HEK293 (cell line): ENCODE measurements at regions not wholly inside any gene's neighbourhood (a gene's known extent, or its start where the extent isn't known, plus 50 kb on each side); places are given as distances from the start of the nearest gene placed in this dataset.

Experiments
- CTCF ChIA-PET: fragments of 350-600 bp; formaldehyde crosslinking; extraction: SDS; loops from one replicate; lab custom pipeline; 2021; ENCODE audit warnings: antibody characterized with exemption; lab: Yijun Ruan, JAX
- POLR2A ChIA-PET: fragments of 300-600 bp; formaldehyde crosslinking; extraction: SDS; loops from one replicate; lab custom pipeline; 2020; ENCODE audit warnings: antibody characterized with exemption, inconsistent platforms; lab: Yijun Ruan, JAX
- H3K27ac ChIP-seq: fragments of 200-500 bp; sonication (Bioruptor generic); 2 replicates; pipeline ENCODE4 v1.5.1; 2014; ENCODE audit warnings: low read depth, low read length, control low read depth, inconsistent platforms; ENCODE audit errors: extremely low read depth
- H3K36me3 ChIP-seq, 2 experiments: fragments of 200-500 bp in 1 of 2; sonication (Bioruptor generic) in 1 of 2; 1 replicate in 1 of 2; 2 replicates in 1 of 2; pipeline ENCODE4 v1.5.1; 2014 to 2017; ENCODE audit warnings: inconsistent platforms in 2 of 2, low read length in 2 of 2; ENCODE audit not compliant: control insufficient read depth in 2 of 2, insufficient read depth in 1 of 2
- H3K4me1 ChIP-seq: fragments of 200-500 bp; sonication (Bioruptor generic); 2 replicates; pipeline ENCODE4 v1.5.1; 2014; ENCODE audit warnings: mild to moderate bottlenecking, low read length, inconsistent platforms; ENCODE audit not compliant: control insufficient read depth, insufficient read depth
- H3K4me3 ChIP-seq: 2 replicates; pipeline ENCODE4 v1.5.1; 2011; ENCODE audit warnings: low read depth, mild to moderate bottlenecking, control low read depth, low read length, moderate library complexity
- H3K9me3 ChIP-seq: fragments of 200-500 bp; sonication (Bioruptor generic); 2 replicates; pipeline ENCODE4 v1.5.1; 2014; ENCODE audit warnings: low read depth, low read length, inconsistent platforms; ENCODE audit not compliant: control insufficient read depth, insufficient read depth
- HOXA7 ChIP-seq: sonication (generic); formaldehyde crosslinking; IDR thresholded peaks from 2 replicates; pipeline ENCODE4 v1.8.1; 2022; ENCODE audit warnings: missing genetic modification reagents, borderline replicate concordance
- TCF7L2 ChIP-seq: IDR thresholded peaks from 2 replicates; pipeline ENCODE4 v1.6.1; 2011; ENCODE audit warnings: low read depth, mild to moderate bottlenecking, inconsistent platforms, low read length, moderate library complexity, borderline replicate concordance
- ZBTB48 ChIP-seq: fragments of 450-650 bp; formaldehyde crosslinking; IDR thresholded peaks from 2 replicates; pipeline ENCODE4 v1.5.1; 2016; ENCODE audit warnings: missing biosample characterization, missing genetic modification characterization
- ZNF10 ChIP-seq: fragments of 450-650 bp; formaldehyde crosslinking; IDR thresholded peaks from 2 replicates; pipeline ENCODE4 v1.5.1; 2017; ENCODE audit warnings: missing biosample characterization, missing genetic modification characterization
- ZNF133 ChIP-seq: fragments of 450-650 bp; formaldehyde crosslinking; IDR thresholded peaks from 2 replicates; pipeline ENCODE4 v1.5.1; 2016; ENCODE audit warnings: missing biosample characterization, missing genetic modification characterization
- ZNF202 ChIP-seq: fragments of 450-650 bp; formaldehyde crosslinking; IDR thresholded peaks from 2 replicates; pipeline ENCODE4 v1.5.1; 2016; ENCODE audit warnings: missing biosample characterization, missing genetic modification characterization, borderline replicate concordance
- ZNF221 ChIP-seq: fragments of 450-650 bp; formaldehyde crosslinking; IDR thresholded peaks from 2 replicates; pipeline ENCODE4 v1.5.1; 2017; ENCODE audit warnings: missing biosample characterization, missing genetic modification characterization, borderline replicate concordance
- ZNF529 ChIP-seq: fragments of 450-650 bp; formaldehyde crosslinking; IDR thresholded peaks from 2 replicates; pipeline ENCODE4 v1.5.1; 2017; ENCODE audit warnings: missing genetic modification characterization, missing biosample characterization; ENCODE audit not compliant: insufficient replicate concordance
- ZNF596 ChIP-seq: fragments of 450-650 bp; IDR thresholded peaks from 2 replicates; pipeline ENCODE4 v1.5.0; 2018; ENCODE audit warnings: missing biosample characterization, mild to moderate bottlenecking, missing genetic modification characterization, moderate library complexity
- ZNF747 ChIP-seq: fragments of 450-650 bp; formaldehyde crosslinking; IDR thresholded peaks from 2 replicates; pipeline ENCODE4 v1.5.1; 2016; ENCODE audit warnings: missing biosample characterization, missing genetic modification characterization
- ZSCAN23 ChIP-seq: fragments of 450-650 bp; formaldehyde crosslinking; IDR thresholded peaks from 2 replicates; pipeline ENCODE4 v1.5.1; 2016; ENCODE audit warnings: missing biosample characterization, missing genetic modification characterization
- ZXDB ChIP-seq: fragments of 450-650 bp; formaldehyde crosslinking; IDR thresholded peaks from 2 replicates; pipeline ENCODE4 v1.5.1; 2016; ENCODE audit warnings: missing biosample characterization, missing genetic modification characterization
- TF ChIP-seq, protein P1 (sequence below): fragments of 450-650 bp; formaldehyde crosslinking; IDR thresholded peaks from 2 replicates; pipeline ENCODE4; 2016; ENCODE audit warnings: missing biosample characterization, missing genetic modification characterization
- TF ChIP-seq, protein P2 (sequence below): fragments of 450-650 bp; formaldehyde crosslinking; IDR thresholded peaks from 2 replicates; pipeline ENCODE4 v1.5.1; 2017; ENCODE audit warnings: missing biosample characterization, missing genetic modification characterization
- TF ChIP-seq, protein P3 (sequence below): fragments of 450-650 bp; formaldehyde crosslinking; IDR thresholded peaks from 2 replicates; pipeline ENCODE4 v1.5.1; 2016; ENCODE audit warnings: missing biosample characterization, missing genetic modification characterization
- TF ChIP-seq, protein P4 (sequence below): fragments of 450-650 bp; formaldehyde crosslinking; IDR thresholded peaks from 2 replicates; pipeline ENCODE4 v1.5.1; 2017; ENCODE audit warnings: missing biosample characterization, missing genetic modification characterization

DNA sequence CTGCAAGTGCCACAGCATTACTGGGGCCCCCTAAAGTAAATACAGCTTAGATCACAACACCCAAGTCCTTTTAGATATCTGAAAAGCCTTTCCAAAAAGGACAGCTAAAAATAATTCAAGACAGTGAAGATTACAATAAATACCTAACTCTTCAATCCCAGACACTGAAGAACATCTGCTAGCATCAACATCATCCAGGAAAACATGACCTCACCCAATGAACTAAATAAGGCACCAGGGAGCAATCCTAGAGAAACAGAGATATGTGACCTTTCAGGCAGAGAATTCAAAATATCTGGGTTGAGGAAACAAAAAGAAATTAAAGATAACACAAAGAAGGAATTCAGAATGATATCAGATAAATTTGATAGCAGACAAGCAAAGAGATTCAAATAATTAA is 71.7 kb upstream of the TTC14 start:
- no peaks in the 10 kb centered on the region for H3K36me3 ChIP-seq
- no peak overlapping the region for H3K4me3 ChIP-seq
- no peaks in the 10 kb centered on the region for H3K9me3 ChIP-seq
- H3K27ac ChIP-seq, result no peak overlapping the region
- CTCF ChIA-PET, result no interaction called here
- POLR2A ChIA-PET, result no interaction called here
- TF ChIP-seq ZNF133 (no peak), ZXDB (tag by site-specific recombination) (no peak), ZNF221 (no peak), ZNF596 (tag by site-specific recombination) (no peak), TCF7L2 (no peak), ZNF529 (tag by site-specific recombination) (no peak), ZNF747 (tag by site-specific recombination) (no peak), ZSCAN23 (tag by site-specific recombination) (no peak)
- TF ChIP-seq, protein P1, sequence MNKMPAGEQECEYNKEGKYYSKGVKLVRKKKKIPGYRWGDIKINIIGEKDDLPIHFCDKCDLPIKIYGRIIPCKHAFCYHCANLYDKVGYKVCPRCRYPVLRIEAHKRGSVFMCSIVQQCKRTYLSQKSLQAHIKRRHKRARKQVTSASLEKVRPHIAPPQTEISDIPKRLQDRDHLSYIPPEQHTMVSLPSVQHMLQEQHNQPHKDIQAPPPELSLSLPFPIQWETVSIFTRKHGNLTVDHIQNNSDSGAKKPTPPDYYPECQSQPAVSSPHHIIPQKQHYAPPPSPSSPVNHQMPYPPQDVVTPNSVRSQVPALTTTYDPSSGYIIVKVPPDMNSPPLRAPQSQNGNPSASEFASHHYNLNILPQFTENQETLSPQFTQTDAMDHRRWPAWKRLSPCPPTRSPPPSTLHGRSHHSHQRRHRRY (tag by site-specific recombination), result no peak
- TF ChIP-seq, protein P2, sequence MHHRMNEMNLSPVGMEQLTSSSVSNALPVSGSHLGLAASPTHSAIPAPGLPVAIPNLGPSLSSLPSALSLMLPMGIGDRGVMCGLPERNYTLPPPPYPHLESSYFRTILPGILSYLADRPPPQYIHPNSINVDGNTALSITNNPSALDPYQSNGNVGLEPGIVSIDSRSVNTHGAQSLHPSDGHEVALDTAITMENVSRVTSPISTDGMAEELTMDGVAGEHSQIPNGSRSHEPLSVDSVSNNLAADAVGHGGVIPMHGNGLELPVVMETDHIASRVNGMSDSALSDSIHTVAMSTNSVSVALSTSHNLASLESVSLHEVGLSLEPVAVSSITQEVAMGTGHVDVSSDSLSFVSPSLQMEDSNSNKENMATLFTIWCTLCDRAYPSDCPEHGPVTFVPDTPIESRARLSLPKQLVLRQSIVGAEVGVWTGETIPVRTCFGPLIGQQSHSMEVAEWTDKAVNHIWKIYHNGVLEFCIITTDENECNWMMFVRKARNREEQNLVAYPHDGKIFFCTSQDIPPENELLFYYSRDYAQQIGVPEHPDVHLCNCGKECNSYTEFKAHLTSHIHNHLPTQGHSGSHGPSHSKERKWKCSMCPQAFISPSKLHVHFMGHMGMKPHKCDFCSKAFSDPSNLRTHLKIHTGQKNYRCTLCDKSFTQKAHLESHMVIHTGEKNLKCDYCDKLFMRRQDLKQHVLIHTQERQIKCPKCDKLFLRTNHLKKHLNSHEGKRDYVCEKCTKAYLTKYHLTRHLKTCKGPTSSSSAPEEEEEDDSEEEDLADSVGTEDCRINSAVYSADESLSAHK (tag by site-specific recombination), result no peak
- H3K4me1 ChIP-seq, result no peaks in the 10 kb centered on the region

DNA sequence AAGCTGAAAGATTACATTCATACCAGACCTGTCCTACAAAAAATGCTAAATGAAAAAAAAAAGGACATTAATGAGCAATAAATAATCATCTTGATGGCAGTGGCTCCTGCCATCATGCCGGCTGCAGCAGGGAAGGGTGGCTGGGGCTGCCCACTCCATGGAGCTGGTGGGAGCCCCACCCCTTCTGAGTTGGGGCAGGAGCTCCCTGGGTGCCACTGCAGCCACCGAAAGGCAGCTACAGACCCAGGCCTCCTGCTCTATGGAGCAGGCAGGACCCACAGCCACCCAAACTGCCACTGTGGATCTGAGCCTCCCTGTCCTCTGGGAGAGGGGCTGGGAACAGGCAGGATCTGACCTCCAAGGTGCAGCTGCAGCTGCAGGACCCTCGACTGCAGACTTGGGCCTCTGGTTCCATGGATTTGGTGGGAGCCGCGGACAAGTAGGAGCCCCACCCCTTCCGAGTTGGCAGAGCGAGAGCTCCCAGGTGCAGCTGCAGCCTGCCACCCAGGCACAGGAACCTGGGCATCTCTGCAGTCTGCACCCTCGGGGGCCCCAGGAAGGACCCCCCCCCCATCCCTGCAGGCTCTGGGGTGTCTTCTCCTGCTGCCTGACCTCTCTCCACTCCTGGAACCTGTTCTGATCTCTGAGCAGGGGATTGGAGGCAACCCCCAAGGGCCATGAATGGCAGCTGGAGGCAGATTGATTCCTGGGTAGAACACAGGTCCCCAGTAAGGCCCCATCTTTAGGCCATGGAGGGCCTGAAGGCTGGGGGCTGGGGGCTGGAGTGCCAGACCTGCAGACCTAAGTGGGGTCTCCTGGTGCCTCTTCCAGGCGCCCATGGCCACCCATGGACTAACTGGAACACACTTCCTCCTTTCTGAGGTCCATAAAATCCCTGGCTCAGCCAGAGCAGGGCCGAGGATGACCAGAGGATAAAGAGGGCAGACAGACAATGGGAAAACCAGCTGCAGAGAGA is 70.4 kb upstream of the TTC14 start:
- POLR2A ChIA-PET, result no interaction called here
- no peaks in the 10 kb centered on the region for H3K9me3 ChIP-seq
- no peak overlapping the region for H3K4me3 ChIP-seq
- no peaks in the 10 kb centered on the region for H3K4me1 ChIP-seq
- CTCF ChIA-PET, result no interaction called here
- no peaks in the 10 kb centered on the region for H3K36me3 ChIP-seq
- H3K27ac ChIP-seq, result no peak overlapping the region
- no peak for TF ChIP-seq ZBTB48 (tag by site-specific recombination)
- no peak for TF ChIP-seq ZNF202 (tag by site-specific recombination)
- TF ChIP-seq ZNF10 (tag by site-specific recombination), result no peak
- TF ChIP-seq, protein P3, sequence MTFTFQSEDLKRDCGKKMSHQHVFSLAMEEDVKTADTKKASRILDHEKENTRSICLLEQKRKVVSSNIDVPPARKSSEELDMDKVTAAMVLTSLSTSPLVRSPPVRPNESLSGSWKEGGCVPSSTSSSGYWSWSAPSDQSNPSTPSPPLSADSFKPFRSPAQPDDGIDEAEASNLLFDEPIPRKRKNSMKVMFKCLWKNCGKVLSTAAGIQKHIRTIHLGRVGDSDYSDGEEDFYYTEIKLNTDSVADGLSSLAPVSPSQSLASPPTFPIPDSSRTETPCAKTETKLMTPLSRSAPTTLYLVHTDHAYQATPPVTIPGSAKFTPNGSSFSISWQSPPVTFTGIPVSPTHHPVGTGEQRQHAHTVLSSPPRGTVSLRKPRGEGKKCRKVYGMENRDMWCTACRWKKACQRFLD (tag by site-specific recombination), result no peak
- TF ChIP-seq HOXA7 (CRISPR knock-in tag), result no peak
- TF ChIP-seq, protein P4, sequence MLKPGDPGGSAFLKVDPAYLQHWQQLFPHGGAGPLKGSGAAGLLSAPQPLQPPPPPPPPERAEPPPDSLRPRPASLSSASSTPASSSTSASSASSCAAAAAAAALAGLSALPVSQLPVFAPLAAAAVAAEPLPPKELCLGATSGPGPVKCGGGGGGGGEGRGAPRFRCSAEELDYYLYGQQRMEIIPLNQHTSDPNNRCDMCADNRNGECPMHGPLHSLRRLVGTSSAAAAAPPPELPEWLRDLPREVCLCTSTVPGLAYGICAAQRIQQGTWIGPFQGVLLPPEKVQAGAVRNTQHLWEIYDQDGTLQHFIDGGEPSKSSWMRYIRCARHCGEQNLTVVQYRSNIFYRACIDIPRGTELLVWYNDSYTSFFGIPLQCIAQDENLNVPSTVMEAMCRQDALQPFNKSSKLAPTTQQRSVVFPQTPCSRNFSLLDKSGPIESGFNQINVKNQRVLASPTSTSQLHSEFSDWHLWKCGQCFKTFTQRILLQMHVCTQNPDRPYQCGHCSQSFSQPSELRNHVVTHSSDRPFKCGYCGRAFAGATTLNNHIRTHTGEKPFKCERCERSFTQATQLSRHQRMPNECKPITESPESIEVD (tag by site-specific recombination), result no peak
